Neuron (in vitro differentiated cells): ENCODE measurements at regions not wholly inside any gene's neighbourhood (a gene's known extent, or its start where the extent isn't known, plus 50 kb on each side); places are given as distances from the start of the nearest gene placed in this dataset.

ENCODE experiments used
- H2AFZ ChIP-seq: one replicate; pipeline ENCODE4 v1.6.1; 2013; ENCODE audit warnings: low read depth, mild to moderate bottlenecking, inconsistent platforms, low read length, moderate library complexity
- H3K27me3 ChIP-seq: one replicate; pipeline ENCODE4 v1.6.1; 2013; ENCODE audit warnings: low read length; ENCODE audit not compliant: insufficient read depth
- H3K36me3 ChIP-seq: one replicate; pipeline ENCODE4 v1.6.1; 2013; ENCODE audit warnings: low read length; ENCODE audit not compliant: insufficient read depth
- H3K4me1 ChIP-seq: one replicate; pipeline ENCODE4 v1.6.1; 2013; ENCODE audit warnings: low read length; ENCODE audit not compliant: insufficient read depth
- H3K4me3 ChIP-seq: 2 replicates; pipeline ENCODE4 v1.5.1; 2013; ENCODE audit warnings: mild to moderate bottlenecking, low read length, moderate library complexity
- H3K9me3 ChIP-seq: one replicate; pipeline ENCODE4 v1.6.1; 2013; ENCODE audit warnings: low read length

DNA sequence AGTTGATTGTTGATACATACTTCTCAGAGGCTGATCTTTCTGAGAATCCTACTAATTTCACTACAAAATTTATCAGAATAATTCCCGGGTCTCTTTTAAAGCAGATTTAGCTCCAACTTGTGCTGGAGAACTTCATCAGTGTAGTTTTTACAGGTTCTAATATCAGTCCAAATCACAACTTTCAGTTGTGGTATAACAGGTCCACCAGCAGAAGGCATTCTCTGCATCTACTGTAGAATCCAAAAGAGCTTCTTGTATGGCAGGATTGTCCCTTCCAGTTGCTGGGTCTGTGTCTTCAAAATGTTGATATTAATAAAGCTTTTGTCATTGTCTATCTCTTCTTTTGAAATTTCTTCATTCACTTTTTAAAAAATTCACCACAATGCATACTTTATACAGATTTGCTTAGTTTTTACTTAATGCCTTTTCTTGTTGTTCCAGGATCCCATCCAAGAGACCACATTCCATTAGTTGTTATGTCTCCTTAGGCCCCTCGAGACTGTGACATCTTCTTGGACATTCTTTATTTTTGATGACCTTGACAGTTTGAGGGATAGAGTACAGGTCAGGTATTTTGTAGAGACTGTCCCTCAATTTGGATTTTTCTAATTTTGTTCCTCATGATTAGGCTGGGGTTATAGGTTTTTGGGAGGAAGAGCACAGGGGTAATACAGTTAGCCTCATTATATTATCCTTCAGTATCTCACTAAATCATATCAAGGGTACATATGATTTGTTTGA is 490.5 kb upstream of the MEX3C start:
- no peaks in the 10 kb centered on the region for H3K4me1 ChIP-seq
- no peaks in the 10 kb centered on the region for H3K27me3 ChIP-seq
- no peak overlapping the region for H2AFZ ChIP-seq
- H3K9me3 ChIP-seq = no peaks in the 10 kb centered on the region
- no peak overlapping the region for H3K4me3 ChIP-seq
- no peaks in the 10 kb centered on the region for H3K36me3 ChIP-seq

DNA sequence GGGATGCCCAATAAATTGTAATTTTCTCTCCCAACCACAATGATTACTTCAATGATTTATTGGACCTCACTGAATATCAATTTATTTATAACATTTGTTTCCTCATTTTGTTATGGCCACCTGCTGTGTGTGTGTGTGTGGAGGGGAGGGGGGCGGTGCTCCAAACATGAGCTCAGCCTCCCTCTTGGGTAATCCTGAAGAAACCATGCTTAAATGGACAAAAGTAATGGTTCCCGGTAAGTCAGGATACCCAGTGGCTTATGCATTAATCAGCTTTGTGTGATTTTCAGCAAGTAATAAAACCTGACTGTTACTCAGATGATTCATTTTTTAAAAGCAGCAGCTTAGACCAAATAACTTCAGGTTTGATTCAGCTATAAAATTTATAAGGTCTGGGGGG is 495.1 kb upstream of the MEX3C start:
- no peaks in the 10 kb centered on the region for H3K4me1 ChIP-seq

DNA sequence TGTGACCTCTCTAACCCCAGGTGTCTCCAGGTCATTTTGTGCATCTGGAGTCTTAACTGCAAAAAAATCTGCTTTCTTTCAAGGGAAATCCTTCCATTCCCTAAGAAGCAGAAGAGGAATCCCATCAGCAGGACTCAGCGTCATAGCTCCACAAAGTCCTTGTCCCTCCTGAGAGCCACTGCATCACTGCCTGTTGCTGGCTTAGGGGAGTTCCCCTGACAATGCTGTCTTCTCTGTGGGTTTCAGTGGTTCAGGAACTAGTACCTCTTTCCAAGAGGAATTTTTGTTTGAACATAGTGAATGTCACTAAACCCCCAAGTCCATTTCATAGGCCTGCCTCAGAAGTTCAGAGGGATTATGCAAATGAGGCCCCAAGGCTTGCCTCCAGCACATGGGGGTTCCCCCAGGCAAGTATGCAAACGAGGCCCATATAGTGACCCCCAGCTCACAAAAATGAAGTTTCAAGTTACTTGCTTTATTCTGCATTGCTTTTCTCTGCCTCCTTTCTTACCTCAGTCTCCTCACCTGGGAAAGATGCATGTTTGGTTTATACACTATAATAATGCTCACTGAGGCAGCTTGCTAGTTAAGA is 513.9 kb upstream of the MEX3C start:
- Histone ChIP-seq H2AFZ (no peak overlapping the region), H3K36me3 (no peaks in the 10 kb centered on the region), H3K9me3 (no peaks in the 10 kb centered on the region), H3K4me3 (no peak overlapping the region), H3K4me1 (no peaks in the 10 kb centered on the region), H3K27me3 (no peaks in the 10 kb centered on the region)

More for the DNA sequence above, 495.1 kb upstream of the MEX3C start:
- Histone ChIP-seq H3K9me3 (no peaks in the 10 kb centered on the region), H2AFZ (no peak overlapping the region), H3K36me3 (no peaks in the 10 kb centered on the region), H3K27me3 (no peaks in the 10 kb centered on the region), H3K4me3 (no peak overlapping the region)

DNA sequence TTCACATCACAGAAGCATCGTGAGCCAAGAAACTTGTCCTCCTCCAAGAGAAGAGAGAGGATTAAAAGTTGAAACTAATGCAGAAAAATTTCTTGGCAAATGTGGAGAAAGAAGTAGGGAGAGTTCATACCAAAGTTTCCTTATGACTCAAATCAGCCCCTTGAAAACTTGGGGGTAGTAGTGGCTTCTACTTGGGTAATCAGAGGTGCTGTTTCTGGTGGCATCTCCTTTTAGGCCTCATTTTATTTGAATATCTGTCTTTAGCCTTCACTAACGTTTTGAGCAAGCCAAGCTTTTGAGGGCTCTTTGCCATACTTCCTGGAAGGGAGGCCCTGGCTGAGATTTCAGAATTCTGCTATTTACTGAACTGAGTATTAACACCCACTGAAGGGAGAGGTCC is 515.3 kb upstream of the MEX3C start:
- Histone ChIP-seq H3K36me3 (no peaks in the 10 kb centered on the region), H3K4me1 (no peaks in the 10 kb centered on the region), H3K9me3 (no peaks in the 10 kb centered on the region), H3K4me3 (no peak overlapping the region), H2AFZ (no peak overlapping the region), H3K27me3 (no peaks in the 10 kb centered on the region)

DNA sequence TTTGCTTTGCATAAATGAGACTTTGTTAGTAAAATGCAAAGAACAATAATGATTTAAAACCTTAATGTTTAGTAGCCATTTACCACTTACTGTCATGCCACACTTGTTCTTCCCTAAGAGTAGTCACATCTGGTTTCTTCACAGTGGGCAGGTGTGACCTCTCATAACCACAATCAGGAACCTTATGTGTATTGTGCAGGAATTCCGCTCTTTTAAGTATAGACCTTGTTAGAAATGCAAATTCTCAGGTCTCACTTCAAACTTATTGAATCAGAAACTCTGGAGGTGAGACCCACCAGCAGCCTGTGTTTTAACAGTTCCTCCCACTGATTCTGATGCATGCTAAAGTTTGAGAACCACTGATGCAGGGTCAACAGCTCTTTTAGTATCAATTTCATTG is 518.8 kb upstream of the MEX3C start:
- no peak overlapping the region for H3K4me3 ChIP-seq
- H3K4me1 ChIP-seq = no peaks in the 10 kb centered on the region
- H2AFZ ChIP-seq = no peak overlapping the region
- no peaks in the 10 kb centered on the region for H3K36me3 ChIP-seq
- H3K27me3 ChIP-seq = no peaks in the 10 kb centered on the region
- no peaks in the 10 kb centered on the region for H3K9me3 ChIP-seq

DNA sequence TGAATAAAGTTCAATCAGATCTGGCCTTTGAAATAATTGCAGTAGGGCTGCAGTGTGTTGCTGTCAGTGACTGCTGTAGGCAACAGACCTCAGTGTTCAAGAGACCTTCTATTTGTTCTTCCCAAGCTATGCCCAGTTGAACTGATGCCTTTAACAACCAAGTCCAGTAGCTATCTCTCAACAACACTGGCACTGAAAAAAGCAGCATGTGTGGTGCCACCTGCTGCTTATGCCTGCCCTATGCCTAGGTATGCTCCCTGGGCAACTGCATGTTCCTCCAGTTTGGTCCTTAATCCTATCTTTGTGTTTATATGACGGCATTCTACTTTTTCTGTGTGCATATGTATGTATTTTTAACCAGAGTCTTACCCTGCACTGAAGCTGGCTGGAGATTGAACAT is 523.9 kb upstream of the MEX3C start:
- no peaks in the 10 kb centered on the region for H3K27me3 ChIP-seq
- H3K9me3 ChIP-seq = no peaks in the 10 kb centered on the region
- no peak overlapping the region for H3K4me3 ChIP-seq
- no peaks in the 10 kb centered on the region for H3K36me3 ChIP-seq
- no peaks in the 10 kb centered on the region for H3K4me1 ChIP-seq
- no peak overlapping the region for H2AFZ ChIP-seq

DNA sequence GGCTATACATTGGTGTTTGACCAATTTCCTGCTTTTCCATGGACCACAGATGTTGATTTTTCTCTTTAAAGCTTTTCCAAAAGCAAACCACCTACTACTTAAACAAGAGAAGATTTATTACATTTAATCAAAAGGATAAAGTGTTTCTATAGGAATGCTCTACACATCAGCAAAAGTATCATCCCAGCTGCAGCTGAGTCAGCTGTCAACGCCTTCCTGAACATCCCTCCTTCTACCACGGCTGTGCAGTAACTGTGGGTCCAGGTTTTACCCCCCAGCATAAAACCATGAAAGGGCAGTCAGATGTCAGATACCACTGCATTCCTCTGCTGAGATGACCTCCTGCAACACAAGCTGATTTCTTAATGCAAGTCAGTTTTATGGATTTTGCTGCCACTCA is 524.5 kb upstream of the MEX3C start:
- Histone ChIP-seq H3K4me1 (no peaks in the 10 kb centered on the region), H2AFZ (no peak overlapping the region), H3K4me3 (no peak overlapping the region), H3K36me3 (no peaks in the 10 kb centered on the region), H3K27me3 (no peaks in the 10 kb centered on the region), H3K9me3 (no peaks in the 10 kb centered on the region)

DNA sequence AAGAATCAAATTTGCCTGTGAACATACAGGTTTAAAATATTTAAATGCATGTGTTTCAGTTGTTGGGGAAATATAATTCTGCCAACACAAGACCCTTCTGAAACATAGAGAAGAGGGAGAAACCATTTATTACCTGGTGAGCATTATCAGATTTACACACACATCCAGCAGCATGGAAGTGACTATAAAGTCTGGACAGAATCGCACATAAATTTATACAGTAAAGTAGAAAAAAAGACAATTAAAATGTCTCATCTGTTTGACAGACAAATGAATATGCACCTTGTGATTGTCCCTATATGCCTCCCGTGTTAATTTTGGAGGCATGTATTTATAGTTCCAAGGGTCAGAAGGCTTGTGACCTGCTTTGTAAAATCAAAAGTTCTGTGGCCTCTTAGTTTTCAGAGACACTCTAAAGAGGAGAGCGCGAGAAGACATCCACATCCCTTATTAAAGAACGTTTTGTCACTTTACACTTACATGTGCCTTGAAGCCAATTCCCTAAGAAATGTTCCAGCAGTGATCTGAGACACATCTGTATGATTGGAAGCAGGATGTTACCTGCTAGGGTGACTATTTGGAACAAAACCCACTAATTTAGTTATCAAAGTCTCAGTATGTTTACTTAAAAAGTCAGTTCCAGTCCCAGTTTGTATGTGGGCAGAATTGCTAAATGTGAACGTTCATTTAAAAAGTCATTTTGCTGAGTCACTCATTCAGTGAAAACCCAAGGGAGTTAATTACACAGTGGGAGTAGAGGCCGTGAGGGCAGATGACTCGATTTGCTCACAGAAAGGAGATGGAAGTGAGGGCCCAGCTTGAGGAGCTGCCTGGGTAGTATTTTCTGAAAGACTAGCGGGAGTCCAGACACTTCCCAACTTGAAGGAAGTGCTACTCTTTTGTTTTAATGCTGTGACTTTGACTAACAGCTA is 527.6 kb upstream of the MEX3C start:
- H3K36me3 ChIP-seq = no peaks in the 10 kb centered on the region
- H3K4me3 ChIP-seq = no peak overlapping the region
- no peaks in the 10 kb centered on the region for H3K27me3 ChIP-seq
- no peaks in the 10 kb centered on the region for H3K9me3 ChIP-seq
- no peaks in the 10 kb centered on the region for H3K4me1 ChIP-seq
- H2AFZ ChIP-seq = no peak overlapping the region

DNA sequence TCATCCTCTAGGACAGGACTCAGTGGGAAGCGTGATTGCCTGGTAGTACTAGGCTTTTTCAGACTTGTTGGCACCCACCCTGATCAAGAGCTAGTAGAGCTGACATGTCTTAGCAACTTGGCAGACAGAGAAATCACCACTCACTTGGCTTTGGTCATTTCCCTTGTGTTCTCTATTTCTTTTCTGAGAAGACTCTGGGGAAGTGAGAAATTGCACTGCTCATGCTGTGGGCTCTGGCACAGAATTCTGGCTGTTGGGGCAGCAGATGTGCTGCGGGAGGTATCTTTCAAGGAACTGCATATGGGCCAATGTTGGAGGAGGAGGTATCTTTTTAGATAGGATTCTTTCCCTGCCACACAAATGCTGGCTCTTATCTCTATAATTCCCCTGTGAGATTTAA is 529.1 kb upstream of the MEX3C start:
- Histone ChIP-seq H3K9me3 (no peaks in the 10 kb centered on the region), H3K36me3 (no peaks in the 10 kb centered on the region), H3K4me1 (no peaks in the 10 kb centered on the region), H2AFZ (no peak overlapping the region), H3K27me3 (no peaks in the 10 kb centered on the region), H3K4me3 (no peak overlapping the region)

DNA sequence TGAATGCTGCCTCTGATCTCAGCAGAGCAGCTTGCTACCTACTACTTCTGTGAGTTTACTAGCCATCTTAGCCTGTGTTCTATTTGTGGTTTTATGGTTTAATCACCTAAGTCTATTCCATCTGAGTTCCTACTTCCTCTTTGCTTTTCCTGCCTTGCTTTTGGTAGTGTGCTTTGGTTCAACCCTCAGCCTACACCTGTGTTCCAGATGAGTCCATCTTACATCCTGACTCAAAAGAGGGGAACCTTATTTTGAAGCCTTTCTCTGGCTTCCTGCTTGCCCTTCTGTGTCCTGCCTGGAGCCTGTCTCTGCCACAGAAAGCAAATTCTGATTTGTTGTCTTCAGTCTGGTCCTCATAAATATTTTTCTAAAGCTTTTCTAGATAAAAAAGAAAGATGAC is 530.3 kb upstream of the MEX3C start:
- Histone ChIP-seq H3K4me3 (no peak overlapping the region), H3K36me3 (no peaks in the 10 kb centered on the region), H2AFZ (no peak overlapping the region), H3K4me1 (no peaks in the 10 kb centered on the region), H3K9me3 (no peaks in the 10 kb centered on the region), H3K27me3 (no peaks in the 10 kb centered on the region)

DNA sequence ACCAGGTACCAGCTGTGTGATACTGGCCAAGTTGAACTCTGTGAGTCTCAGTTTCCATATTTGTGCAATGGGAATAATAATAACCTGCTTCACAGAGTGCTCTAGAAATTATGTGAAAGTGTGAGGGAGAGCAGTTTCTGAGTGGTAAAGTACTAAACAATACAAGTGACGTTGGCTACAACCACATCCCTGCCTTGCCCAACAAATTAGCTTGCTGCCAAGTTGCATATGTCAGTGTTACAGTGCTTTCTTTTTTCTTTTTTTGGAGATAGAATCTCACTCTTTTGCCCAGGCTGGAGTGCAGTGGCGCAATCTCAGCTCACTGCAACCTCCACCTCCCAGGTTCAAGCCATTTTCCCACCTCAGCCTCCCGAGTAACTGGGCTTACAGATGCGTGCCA is 533.6 kb upstream of the MEX3C start:
- Histone ChIP-seq H3K9me3 (no peaks in the 10 kb centered on the region), H3K27me3 (no peaks in the 10 kb centered on the region), H3K4me3 (no peak overlapping the region), H3K36me3 (no peaks in the 10 kb centered on the region), H3K4me1 (no peaks in the 10 kb centered on the region), H2AFZ (no peak overlapping the region)

DNA sequence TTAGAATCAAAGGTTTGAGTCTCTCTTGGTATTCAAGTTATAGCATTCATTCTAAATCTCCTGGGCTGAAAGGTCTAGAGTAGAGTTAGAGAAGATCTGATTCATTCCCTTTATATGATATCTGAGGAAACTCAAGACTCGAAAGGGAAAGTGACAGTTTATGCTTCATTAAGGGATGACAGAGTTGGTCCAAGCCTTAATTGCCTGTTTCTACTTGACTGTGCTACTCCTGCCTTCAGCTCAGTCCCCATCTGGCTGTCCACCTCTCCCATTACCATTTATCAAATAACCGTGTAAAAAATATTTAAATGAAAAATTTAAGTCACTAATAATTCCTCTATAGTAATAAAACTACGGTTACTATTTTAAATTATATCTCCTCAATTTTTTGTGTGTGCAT is 537.1 kb upstream of the MEX3C start:
- no peaks in the 10 kb centered on the region for H3K27me3 ChIP-seq
- H3K36me3 ChIP-seq = no peaks in the 10 kb centered on the region
- H3K9me3 ChIP-seq = no peaks in the 10 kb centered on the region
- H2AFZ ChIP-seq = no peak overlapping the region
- H3K4me1 ChIP-seq = no peaks in the 10 kb centered on the region
- no peak overlapping the region for H3K4me3 ChIP-seq

DNA sequence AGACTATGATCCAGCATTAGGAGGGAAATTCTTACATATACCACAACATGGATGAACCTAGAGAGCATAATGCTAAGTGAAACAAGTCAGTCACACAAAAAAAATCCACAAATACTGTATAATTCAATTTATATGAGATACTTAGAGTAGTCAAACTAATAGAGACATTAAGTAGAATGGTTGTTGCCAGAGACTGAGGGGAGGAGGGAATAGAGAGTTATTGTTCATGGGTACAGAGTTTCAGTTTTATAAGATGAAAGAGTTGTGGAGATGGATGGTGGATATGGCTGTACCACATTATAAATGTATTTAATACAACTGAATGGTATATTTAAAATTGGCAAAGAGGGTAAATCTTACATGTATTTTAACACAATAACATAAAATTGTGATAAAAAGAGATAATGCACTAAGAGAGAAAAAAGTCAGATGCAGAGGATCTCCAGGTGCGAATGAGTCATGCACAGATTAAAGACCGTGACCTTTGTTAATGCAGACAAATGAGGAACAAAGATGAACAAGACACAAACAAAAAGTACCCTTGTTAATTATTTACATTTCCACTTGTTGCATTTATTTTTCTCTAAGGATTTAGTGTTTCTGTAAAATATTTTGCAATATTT is 541.7 kb upstream of the MEX3C start:
- Histone ChIP-seq H3K4me3 (no peak overlapping the region), H3K9me3 (no peaks in the 10 kb centered on the region), H2AFZ (no peak overlapping the region), H3K4me1 (no peaks in the 10 kb centered on the region), H3K27me3 (no peaks in the 10 kb centered on the region), H3K36me3 (no peaks in the 10 kb centered on the region)
